Suprapubic skin (tissue), 4 donors: ENCODE measurements at regions not wholly inside any gene's neighbourhood (a gene's known extent, or its start where the extent isn't known, plus 50 kb on each side); places are given as distances from the start of the nearest gene placed in this dataset.
A peak's percentile ranks its signal among the peaks of the same experiment; 100 is the strongest.

Experiments used
- DNase-seq, 2 donors: peaks; one replicate each; pipeline ENCODE4 v3.0.0-alpha.2; 2019; ENCODE audit warnings: low spot score in 2 of 2
- H3K27ac ChIP-seq: fragments of 200-600 bp; sonication (generic); one replicate; pipeline ENCODE4 v1.5.1; 2019
- H3K27me3 ChIP-seq: fragments of 200-600 bp; sonication (generic); one replicate; pipeline ENCODE4 v1.5.1; 2019
- H3K36me3 ChIP-seq: fragments of 200-600 bp; sonication (generic); one replicate; pipeline ENCODE4 v1.5.1; 2019
- H3K4me1 ChIP-seq: fragments of 200-600 bp; sonication (generic); one replicate; pipeline ENCODE4 v1.5.1; 2019
- H3K4me3 ChIP-seq: fragments of 200-600 bp; sonication (generic); one replicate; pipeline ENCODE4 v1.5.1; 2019; ENCODE audit warnings: mild to moderate bottlenecking
- H3K9me3 ChIP-seq: fragments of 200-600 bp; sonication (generic); one replicate; pipeline ENCODE4 v1.5.1; 2019
- CTCF ChIP-seq, 2 donors: fragments of 200-600 bp in 1 of 2; fragments of 450-650 bp in 1 of 2; sonication (generic) in 1 of 2; IDR thresholded peaks; one replicate each; pipeline ENCODE4 v1.5.1; 2016 to 2019; ENCODE audit warnings: antibody characterized with exemption in 2 of 2, mild to moderate bottlenecking in 1 of 2, moderate library complexity in 1 of 2
- EP300 ChIP-seq: sonication (generic); formaldehyde crosslinking; IDR thresholded peaks from one replicate; pipeline ENCODE4 v1.6.1; 2017; ENCODE audit warnings: antibody characterized with exemption
- POLR2A ChIP-seq, 2 donors: fragments of 450-650 bp; IDR thresholded peaks; one replicate each; pipeline ENCODE4 v1.6.1; 2017; ENCODE audit warnings: antibody characterized with exemption in 2 of 2, mild to moderate bottlenecking in 2 of 2, moderate library complexity in 2 of 2
- POLR2AphosphoS5 ChIP-seq, 3 donors: sonication (generic); formaldehyde crosslinking; IDR thresholded peaks; one replicate each; pipeline ENCODE4 v1.6.1; 2017; ENCODE audit warnings: antibody characterized with exemption in 3 of 3
- WGBS: methylation state at CpG from one replicate; pipeline ENCODE4 v1.1.5; 2018; 5-methylcytosine and 5-hydroxymethylcytosine counted together

- no peak for TF ChIP-seq CTCF (IDR thresholded peaks at IDR 0.05)
- TF ChIP-seq EP300 = no peak
- TF ChIP-seq POLR2AphosphoS5 (IDR thresholded peaks at IDR 0.05) = no peak
- no peak for TF ChIP-seq POLR2A (IDR thresholded peaks at IDR 0.05)
- no peaks in the 10 kb centered on the region for H3K4me1 ChIP-seq
- no peaks in the 10 kb centered on the region for H3K9me3 ChIP-seq
- no peaks in the 10 kb centered on the region for H3K36me3 ChIP-seq
- WGBS = 76% methylated on average over 1 of the region's 1 CpG
- H3K27me3 ChIP-seq = no peaks in the 10 kb centered on the region
- DNase-seq = no peak
- no peak overlapping the region for H3K4me3 ChIP-seq
- no peak overlapping the region for H3K27ac ChIP-seq
Measured at GRCh38 chr5:57791875-57792274, 309.3 kb upstream of the ACTBL2 start.

DNA sequence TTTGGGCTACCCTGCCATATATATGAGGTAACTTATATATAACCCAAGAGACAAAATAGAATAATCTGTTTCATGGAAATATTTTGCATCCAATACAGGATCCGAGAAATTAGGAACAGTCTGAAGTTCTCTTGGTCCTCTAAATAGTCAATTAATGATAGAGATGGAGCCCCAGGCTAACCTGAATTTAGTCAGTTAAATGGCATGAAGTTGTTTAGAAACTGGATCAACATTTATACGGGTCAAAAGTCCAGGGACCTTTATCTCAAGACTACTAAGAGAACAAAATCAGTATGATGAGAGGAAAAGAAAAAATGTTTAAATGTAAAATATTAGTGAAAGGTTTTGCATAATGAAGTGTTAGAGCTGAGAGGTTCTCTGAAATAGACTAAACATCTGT is 303.3 kb upstream of the ACTBL2 start:
- TF ChIP-seq EP300 (no peak), POLR2AphosphoS5 (IDR thresholded peaks at IDR 0.05) (no peak), POLR2A (IDR thresholded peaks at IDR 0.05) (no peak), CTCF (IDR thresholded peaks at IDR 0.05) (no peak)
- Histone ChIP-seq H3K27me3 (no peaks in the 10 kb centered on the region), H3K27ac (no peak overlapping the region), H3K4me1 (peaks cover 10% of the 10 kb centered on the region), H3K9me3 (no peaks in the 10 kb centered on the region), H3K36me3 (no peaks in the 10 kb centered on the region), H3K4me3 (no peak overlapping the region)
- WGBS = 85% methylated on average over 2 of the region's 2 CpGs
- DNase-seq = no peak

GRCh38 chr5:57784121-57784520 is 301.5 kb upstream of the ACTBL2 start:
- peaks cover 17% of the 10 kb centered on the region for H3K4me1 ChIP-seq
- H3K4me3 ChIP-seq = peak overlapping the region; percentile 24
- TF ChIP-seq POLR2AphosphoS5 (IDR thresholded peaks at IDR 0.05) (no peak), EP300 (no peak), CTCF (IDR thresholded peaks at IDR 0.05) (no peak), POLR2A (IDR thresholded peaks at IDR 0.05) (no peak)
- H3K36me3 ChIP-seq = no peaks in the 10 kb centered on the region
- no peaks in the 10 kb centered on the region for H3K27me3 ChIP-seq
- peak overlapping the region; percentile 16 for H3K27ac ChIP-seq
- no peaks in the 10 kb centered on the region for H3K9me3 ChIP-seq
- DNase-seq = no peak
- WGBS = 40% methylated on average over 3 of the region's 3 CpGs

GRCh38 chr5:57783693-57784092 is 301.1 kb upstream of the ACTBL2 start:
- no peak for DNase-seq
- no peaks in the 10 kb centered on the region for H3K36me3 ChIP-seq
- WGBS = 27% methylated on average over 2 of the region's 2 CpGs
- peak overlapping the region; percentile 24 for H3K4me3 ChIP-seq
- H3K4me1 ChIP-seq = peaks cover 17% of the 10 kb centered on the region
- TF ChIP-seq POLR2A (IDR thresholded peaks at IDR 0.05) (no peak), EP300 (no peak), CTCF (IDR thresholded peaks at IDR 0.05) (no peak), POLR2AphosphoS5 (IDR thresholded peaks at IDR 0.05) (no peak)
- peak overlapping the region; percentile 16 for H3K27ac ChIP-seq
- H3K9me3 ChIP-seq = no peaks in the 10 kb centered on the region
- H3K27me3 ChIP-seq = no peaks in the 10 kb centered on the region

GRCh38 chr5:57780961-57781325 is 298.3 kb upstream of the ACTBL2 start:
- no peak for DNase-seq
- Histone ChIP-seq H3K27me3 (no peaks in the 10 kb centered on the region), H3K4me1 (peaks cover 17% of the 10 kb centered on the region), H3K4me3 (no peak overlapping the region), H3K27ac (no peak overlapping the region), H3K36me3 (no peaks in the 10 kb centered on the region), H3K9me3 (no peaks in the 10 kb centered on the region)
- no peak for TF ChIP-seq POLR2AphosphoS5 (IDR thresholded peaks at IDR 0.05)
- TF ChIP-seq POLR2A (IDR thresholded peaks at IDR 0.05) = no peak
- TF ChIP-seq CTCF (IDR thresholded peaks at IDR 0.05) = no peak
- TF ChIP-seq EP300 = no peak
- WGBS = 90% methylated on average over 5 of the region's 5 CpGs
